Right lobe of liver (tissue), 6 donors: ENCODE measurements at regions not wholly inside any gene's neighbourhood (a gene's known extent, or its start where the extent isn't known, plus 50 kb on each side); places are given as distances from the start of the nearest gene placed in this dataset.
"Not testable (repeated sequence)": the region's sequence is repeated elsewhere in the genome, so short reads cannot be mapped to it uniquely, and the experiment has no call there.

Experiments used
- ATAC-seq, 4 donors: fragments of 200-7000 bp; cut with Tn5 transposase; one replicate each; pipeline ENCODE4 v1.9.1; 2020; ENCODE audit warnings: mild to moderate bottlenecking in 4 of 4, moderate library complexity in 4 of 4
- DNase-seq, 3 donors: peaks; one replicate each; pipeline ENCODE4 v3.0.0-alpha.2; 2020
- H3K27ac ChIP-seq, 3 donors: fragments of 200-600 bp; one replicate each; pipeline ENCODE4 v1.8.0; 2022
- H3K27me3 ChIP-seq, 2 donors: fragments of 200-600 bp; one replicate each; pipeline ENCODE4 v1.8.0; 2022
- H3K36me3 ChIP-seq, 4 donors: fragments of 200-600 bp; sonication (generic) in 1 of 4; one replicate each; pipeline versions ENCODE4 v1.5.1 to v1.8.0; 2017 to 2022; ENCODE audit warnings: control low read depth in 1 of 4
- H3K4me1 ChIP-seq, 4 donors: fragments of 200-600 bp; sonication (generic) in 1 of 4; one replicate each; pipeline versions ENCODE4 v1.5.1 to v1.8.0; 2017 to 2022; ENCODE audit warnings: control low read depth in 1 of 4
- H3K4me3 ChIP-seq, 3 donors: fragments of 200-600 bp; one replicate each; pipeline ENCODE4 v1.8.0; 2022
- H3K9me3 ChIP-seq, 4 donors: fragments of 200-600 bp; sonication (generic) in 1 of 4; one replicate each; pipeline versions ENCODE4 v1.5.1 to v1.8.0; 2017 to 2022; ENCODE audit warnings: control low read depth in 1 of 4
- CTCF ChIP-seq, 4 donors: fragments of 200-600 bp in 3 of 4; fragments of 450-650 bp in 1 of 4; IDR thresholded peaks; one replicate each; pipeline versions ENCODE4 v1.5.1 to v1.8.0; 2016 to 2022; ENCODE audit warnings: antibody characterized with exemption in 4 of 4, mild to moderate bottlenecking in 2 of 4
- POLR2A ChIP-seq: fragments of 450-650 bp; IDR thresholded peaks from one replicate; pipeline ENCODE4 v1.6.1; 2017; ENCODE audit warnings: antibody characterized with exemption, mild to moderate bottlenecking
- WGBS: methylation state at CpG from one replicate; pipeline ENCODE4 v1.1.6; 2018; ENCODE audit warnings: low coverage, low lambda C conversion rate; ENCODE audit not compliant: insufficient coverage; ENCODE audit errors: missing lambda C conversion rate; 5-methylcytosine and 5-hydroxymethylcytosine counted together
- intact Hi-C, 2 donors: fragments of 100-400 bp; cut with DNase I; formaldehyde crosslinking; loops; one replicate each; pipeline versions ENCODE4 v1.11.2 to v1.14.1; 2022
- donor health status: DM: no; HTN: yes; CAD: no.
- donor health status: DM: no; HTN: no; CAD: no.
- donor health status: DM: no; HTN: no; CAD: no.
- donor health status: DM: no; HTN: yes; CAD: no.
- donor health status: DM: no; HTN: yes; CAD: no.

GRCh38 chr3:10646531-10647335, 141.3 kb upstream of the ATP2B2 start:
- Histone ChIP-seq H3K27ac (no peak overlapping the region), H3K36me3 (no peaks in the 10 kb centered on the region), H3K9me3 (no peaks in the 10 kb centered on the region), H3K4me1 (no peaks in the 10 kb centered on the region), H3K27me3 (no peaks in the 10 kb centered on the region), H3K4me3 (no peak overlapping the region)
- no peak for DNase-seq
- intact Hi-C loops = no loop called here
- no peak for TF ChIP-seq CTCF (IDR thresholded peaks at IDR 0.05)
- no peak for TF ChIP-seq POLR2A
- WGBS = 57% methylated on average over 9 of the region's 9 CpGs
- no peak for ATAC-seq

DNA sequence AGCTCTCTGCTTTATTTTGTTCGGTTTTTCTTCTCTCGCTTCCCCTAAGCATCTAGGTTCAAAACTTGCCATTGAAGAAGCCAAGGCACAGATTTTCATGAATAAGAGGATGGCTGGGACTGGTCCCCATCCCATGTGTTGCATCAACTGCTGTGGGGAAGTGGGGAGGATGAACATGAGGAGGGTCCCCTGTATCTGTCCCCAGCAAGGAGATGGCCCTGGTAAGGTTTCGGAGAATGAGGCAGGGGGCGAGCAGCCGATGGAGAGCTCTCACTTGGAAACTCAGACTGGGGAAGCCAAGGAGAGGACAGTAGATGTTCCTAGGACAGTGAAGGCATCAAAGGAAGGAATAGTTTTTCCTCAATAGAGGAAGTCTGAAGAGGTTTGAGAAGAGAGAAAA, 142.0 kb upstream of the ATP2B2 start:
- ATAC-seq = no peak
- Histone ChIP-seq H3K27me3 (no peaks in the 10 kb centered on the region), H3K9me3 (no peaks in the 10 kb centered on the region), H3K4me3 (no peak overlapping the region), H3K27ac (no peak overlapping the region), H3K4me1 (no peaks in the 10 kb centered on the region), H3K36me3 (no peaks in the 10 kb centered on the region)
- 83% methylated on average over 2 of the region's 5 CpGs for WGBS
- intact Hi-C loops = no loop called here
- no peak for DNase-seq
- TF ChIP-seq CTCF (IDR thresholded peaks at IDR 0.05) = no peak
- no peak for TF ChIP-seq POLR2A

GRCh38 chr3:10648181-10648580, 142.8 kb upstream of the ATP2B2 start:
- no peaks in the 10 kb centered on the region for H3K4me1 ChIP-seq
- no peak overlapping the region for H3K4me3 ChIP-seq
- H3K9me3 ChIP-seq = no peaks in the 10 kb centered on the region
- DNase-seq (no peak), ATAC-seq (peak in 1 of 4 donors; percentile 32)
- H3K27ac ChIP-seq = no peak overlapping the region
- WGBS = 61% methylated on average over 4 of the region's 4 CpGs
- TF ChIP-seq POLR2A (no peak), CTCF (IDR thresholded peaks at IDR 0.05) (no peak)
- H3K27me3 ChIP-seq = no peaks in the 10 kb centered on the region
- intact Hi-C loops = no loop called here
- no peaks in the 10 kb centered on the region for H3K36me3 ChIP-seq

- ATAC-seq, H3K36me3 ChIP-seq, H3K4me3 ChIP-seq, DNase-seq, H3K27me3 ChIP-seq, H3K9me3 ChIP-seq, H3K4me1 ChIP-seq, H3K27ac ChIP-seq, intact Hi-C loops: not testable (repeated sequence)
- 0% methylated on average over 1 of the region's 1 CpG for WGBS
These were observed 144.1 kb upstream of the ATP2B2 start for GRCh38 chr3:10649463-10649862.

GRCh38 chr3:10651506-10651905, 146.1 kb upstream of the ATP2B2 start:
- H3K4me3 ChIP-seq = no peak overlapping the region
- no peaks in the 10 kb centered on the region for H3K9me3 ChIP-seq
- ATAC-seq (no peak), DNase-seq (no peak)
- no peaks in the 10 kb centered on the region for H3K4me1 ChIP-seq
- H3K27me3 ChIP-seq = no peaks in the 10 kb centered on the region
- H3K27ac ChIP-seq = no peak overlapping the region
- TF ChIP-seq POLR2A (no peak), CTCF (IDR thresholded peaks at IDR 0.05) (no peak)
- H3K36me3 ChIP-seq = no peaks in the 10 kb centered on the region
- intact Hi-C loops = no loop called here
